Fibroblast of lung (primary cell): ENCODE measurements at regions not wholly inside any gene's neighbourhood (a gene's known extent, or its start where the extent isn't known, plus 50 kb on each side); places are given as distances from the start of the nearest gene placed in this dataset.

Experiments used
- DNase-seq, 2 donors: peaks; one replicate each; pipeline versions ENCODE4 v3.0.0 to v3.0.0-alpha.2; 2010; ENCODE audit warnings: low read depth in 2 of 2
- H2AFZ ChIP-seq: 2 replicates; pipeline ENCODE4 v1.5.1; 2012; ENCODE audit warnings: low read length, control low read depth, inconsistent platforms
- H3K27ac ChIP-seq: 2 replicates; pipeline ENCODE4 v1.5.1; 2011; ENCODE audit warnings: low read length, control low read depth; ENCODE audit not compliant: insufficient read depth
- H3K27me3 ChIP-seq: 2 replicates; pipeline ENCODE4 v1.5.1; 2011; ENCODE audit warnings: mild to moderate bottlenecking, low read length; ENCODE audit not compliant: control insufficient read depth, insufficient read depth
- H3K36me3 ChIP-seq: 2 replicates; pipeline ENCODE4 v1.5.1; 2011; ENCODE audit warnings: low read length; ENCODE audit not compliant: control insufficient read depth, insufficient read depth
- H3K4me1 ChIP-seq: 2 replicates; pipeline ENCODE4 v1.5.1; 2011; ENCODE audit warnings: low read length; ENCODE audit not compliant: control insufficient read depth, insufficient read depth; ENCODE audit errors: extremely low read depth
- H3K4me2 ChIP-seq: 2 replicates; pipeline ENCODE4 v1.5.1; 2011; ENCODE audit warnings: low read length, control low read depth; ENCODE audit not compliant: insufficient read depth; ENCODE audit errors: extremely low read depth
- H3K4me3 ChIP-seq, 4 experiments: fragments of 200-600 bp in 1 of 4; sonication (generic) in 1 of 4; replicated peaks in 1 of 4; 2 replicates each; pipeline ENCODE4 v1.5.1; 2011 to 2016; ENCODE audit warnings: low read length in 4 of 4, low read depth in 3 of 4, mild to moderate bottlenecking in 3 of 4, control low read depth in 2 of 4, inconsistent platforms in 1 of 4, mixed read lengths in 1 of 4; ENCODE audit not compliant: insufficient read depth in 1 of 4; ENCODE audit errors: control extremely low read depth in 1 of 4
- H3K79me2 ChIP-seq: 2 replicates; pipeline ENCODE4 v1.5.1; 2012; ENCODE audit warnings: mild to moderate bottlenecking, low read length, inconsistent platforms; ENCODE audit not compliant: control insufficient read depth, insufficient read depth
- H3K9ac ChIP-seq: 2 replicates; pipeline ENCODE4 v1.5.1; 2011; ENCODE audit warnings: mild to moderate bottlenecking, low read length, control low read depth; ENCODE audit not compliant: insufficient read depth
- H3K9me3 ChIP-seq: 2 replicates; pipeline ENCODE4 v1.5.1; 2012; ENCODE audit warnings: low read depth, low read length; ENCODE audit not compliant: control insufficient read depth, insufficient read depth
- H4K20me1 ChIP-seq: 2 replicates; pipeline ENCODE4 v1.5.1; 2011; ENCODE audit warnings: low read length; ENCODE audit not compliant: control insufficient read depth, insufficient read depth; ENCODE audit errors: extremely low read depth
- CTCF ChIP-seq, 2 donors: IDR thresholded peaks in 1 of 2; conservative IDR thresholded peaks in 1 of 2; 1 replicate in 1 of 2; 2 replicates in 1 of 2; pipeline ENCODE4 v1.5.1; 2011 to 2012; ENCODE audit warnings: low read length in 2 of 2, control low read depth in 1 of 2, inconsistent platforms in 1 of 2, low read depth in 1 of 2, mild to moderate bottlenecking in 1 of 2
- EZH2 ChIP-seq: IDR thresholded peaks from 2 replicates; pipeline ENCODE4 v1.5.1; 2012; ENCODE audit warnings: low read length, control low read depth, mild to moderate bottlenecking; ENCODE audit errors: missing control alignments

- Histone ChIP-seq H3K9ac (no peak overlapping the region), H3K4me2 (no peak overlapping the region), H2AFZ (no peak overlapping the region)
Measured at GRCh38 chr13:73335210-73335609, 276.4 kb downstream of the KLF5 start.

GRCh38 chr13:73334445-73334844 lies 275.6 kb downstream of the KLF5 start:
- Histone ChIP-seq H3K27ac (no peak overlapping the region), H3K9ac (no peak overlapping the region), H3K36me3 (no peaks in the 10 kb centered on the region), H3K4me2 (no peak overlapping the region), H3K79me2 (no peaks in the 10 kb centered on the region), H3K9me3 (no peaks in the 10 kb centered on the region), H4K20me1 (no peaks in the 10 kb centered on the region), H3K4me1 (no peaks in the 10 kb centered on the region), H3K4me3 (no peak overlapping the region), H3K27me3 (no peaks in the 10 kb centered on the region), H2AFZ (no peak overlapping the region)
- TF ChIP-seq CTCF (conservative IDR thresholded peaks at IDR 0.05 in 1 of 2, IDR thresholded peaks at IDR 0.05 in 1 of 2; ENCODE audit: low read depth in 1 of 2, low read length in 2 of 2) (no peak), EZH2 (no peak)
- no peak for DNase-seq

More at GRCh38 chr13:73335210-73335609, 276.4 kb downstream of the KLF5 start:
- no peaks in the 10 kb centered on the region for H3K36me3 ChIP-seq
- peak; percentile 67 to 82 for DNase-seq
- H3K27me3 ChIP-seq: no peaks in the 10 kb centered on the region
- no peaks in the 10 kb centered on the region for H3K9me3 ChIP-seq
- H3K4me3 ChIP-seq: no peak overlapping the region
- H3K4me1 ChIP-seq: no peaks in the 10 kb centered on the region
- no peaks in the 10 kb centered on the region for H4K20me1 ChIP-seq
- H3K27ac ChIP-seq: no peak overlapping the region
- H3K79me2 ChIP-seq: no peaks in the 10 kb centered on the region
- no peak for TF ChIP-seq EZH2
- TF ChIP-seq CTCF (conservative IDR thresholded peaks at IDR 0.05 in 1 of 2, IDR thresholded peaks at IDR 0.05 in 1 of 2; ENCODE audit: low read depth in 1 of 2, low read length in 2 of 2): no peak

GRCh38 chr13:73331556-73331955 lies 272.8 kb downstream of the KLF5 start:
- H3K4me3 ChIP-seq: no peak overlapping the region
- H2AFZ ChIP-seq: no peak overlapping the region
- H3K27ac ChIP-seq: no peak overlapping the region
- H3K79me2 ChIP-seq: no peaks in the 10 kb centered on the region
- TF ChIP-seq CTCF (conservative IDR thresholded peaks at IDR 0.05 in 1 of 2, IDR thresholded peaks at IDR 0.05 in 1 of 2; ENCODE audit: low read depth in 1 of 2, low read length in 2 of 2): no peak
- no peak for TF ChIP-seq EZH2
- no peaks in the 10 kb centered on the region for H4K20me1 ChIP-seq
- no peak overlapping the region for H3K4me2 ChIP-seq
- no peaks in the 10 kb centered on the region for H3K9me3 ChIP-seq
- H3K36me3 ChIP-seq: no peaks in the 10 kb centered on the region
- H3K4me1 ChIP-seq: no peaks in the 10 kb centered on the region
- H3K27me3 ChIP-seq: no peaks in the 10 kb centered on the region
- no peak for DNase-seq
- H3K9ac ChIP-seq: no peak overlapping the region
